ENCODE measurements at regions not wholly inside any gene's neighbourhood (a gene's known extent, or its start where the extent isn't known, plus 50 kb on each side); places are given as distances from the start of the nearest gene placed in this dataset.

- TF ChIP-seq, protein P1, sequence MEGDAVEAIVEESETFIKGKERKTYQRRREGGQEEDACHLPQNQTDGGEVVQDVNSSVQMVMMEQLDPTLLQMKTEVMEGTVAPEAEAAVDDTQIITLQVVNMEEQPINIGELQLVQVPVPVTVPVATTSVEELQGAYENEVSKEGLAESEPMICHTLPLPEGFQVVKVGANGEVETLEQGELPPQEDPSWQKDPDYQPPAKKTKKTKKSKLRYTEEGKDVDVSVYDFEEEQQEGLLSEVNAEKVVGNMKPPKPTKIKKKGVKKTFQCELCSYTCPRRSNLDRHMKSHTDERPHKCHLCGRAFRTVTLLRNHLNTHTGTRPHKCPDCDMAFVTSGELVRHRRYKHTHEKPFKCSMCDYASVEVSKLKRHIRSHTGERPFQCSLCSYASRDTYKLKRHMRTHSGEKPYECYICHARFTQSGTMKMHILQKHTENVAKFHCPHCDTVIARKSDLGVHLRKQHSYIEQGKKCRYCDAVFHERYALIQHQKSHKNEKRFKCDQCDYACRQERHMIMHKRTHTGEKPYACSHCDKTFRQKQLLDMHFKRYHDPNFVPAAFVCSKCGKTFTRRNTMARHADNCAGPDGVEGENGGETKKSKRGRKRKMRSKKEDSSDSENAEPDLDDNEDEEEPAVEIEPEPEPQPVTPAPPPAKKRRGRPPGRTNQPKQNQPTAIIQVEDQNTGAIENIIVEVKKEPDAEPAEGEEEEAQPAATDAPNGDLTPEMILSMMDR (IDR thresholded peaks at IDR 0.05): no peak
- no peak for TF ChIP-seq POLR2A (IDR thresholded peaks at IDR 0.05)
These were observed 250.6 kb downstream of the UTP18 start for GRCh38 chr17:51510940-51511339.

Data from adrenal gland (tissue), 5 donors.